Keratinocyte (primary cell): ENCODE measurements at regions not wholly inside any gene's neighbourhood (a gene's known extent, or its start where the extent isn't known, plus 50 kb on each side); places are given as distances from the start of the nearest gene placed in this dataset.

Source experiments
- DNase-seq: peaks from one replicate; pipeline ENCODE4 v3.0.0-alpha.2; 2011; ENCODE audit warnings: low read depth, missing footprints, low spot score
- FAIRE-seq: peaks from 2 replicates; lab custom pipeline; 2011; peaks lifted over from hg19 to GRCh38; lab: Jason Lieb, UNC
- H2AFZ ChIP-seq: 2 replicates; pipeline ENCODE4 v1.6.0; 2012; ENCODE audit warnings: low read length, control low read depth, inconsistent platforms; ENCODE audit not compliant: control insufficient read depth
- H3K27ac ChIP-seq: 2 replicates; pipeline ENCODE4 v1.5.1; 2011; ENCODE audit warnings: low read length; ENCODE audit not compliant: control insufficient read depth, insufficient read depth
- H3K27me3 ChIP-seq: 3 replicates; pipeline ENCODE4 v1.6.0; 2011; ENCODE audit warnings: low read length; ENCODE audit not compliant: control insufficient read depth, insufficient read depth; ENCODE audit errors: extremely low read depth
- H3K36me3 ChIP-seq, 2 experiments: 2 replicates in 1 of 2; 3 replicates in 1 of 2; pipeline ENCODE4 v1.5.1; 2011; ENCODE audit warnings: low read length in 2 of 2, mild to moderate bottlenecking in 1 of 2; ENCODE audit not compliant: control insufficient read depth in 2 of 2, insufficient read depth in 2 of 2; ENCODE audit errors: extremely low read depth in 1 of 2
- H3K4me1 ChIP-seq: 3 replicates; pipeline ENCODE4 v1.5.1; 2011; ENCODE audit warnings: low read length; ENCODE audit not compliant: control insufficient read depth, insufficient read depth; ENCODE audit errors: extremely low read depth
- H3K4me2 ChIP-seq: 3 replicates; pipeline ENCODE4 v1.6.0; 2011; ENCODE audit warnings: low read depth, low read length; ENCODE audit not compliant: control insufficient read depth, insufficient read depth; ENCODE audit errors: extremely low read depth
- H3K4me3 ChIP-seq, 3 experiments: fragments of 200-600 bp in 1 of 3; sonication (generic) in 1 of 3; 2 replicates in 2 of 3; 3 replicates in 1 of 3; pipeline ENCODE4 v1.5.1; 2011 to 2016; ENCODE audit warnings: low read length in 3 of 3, mild to moderate bottlenecking in 3 of 3, control low read depth in 2 of 3, inconsistent platforms in 1 of 3, low read depth in 1 of 3, mixed read lengths in 1 of 3, mixed run types in 1 of 3, moderate library complexity in 1 of 3; ENCODE audit not compliant: control insufficient read depth in 2 of 3, insufficient read depth in 2 of 3; ENCODE audit errors: extremely low read depth in 1 of 3
- H3K79me2 ChIP-seq: 2 replicates; pipeline ENCODE4 v1.6.0; 2012; ENCODE audit warnings: low read length; ENCODE audit not compliant: control insufficient read depth, insufficient read depth
- H3K9ac ChIP-seq: 3 replicates; pipeline ENCODE4 v1.6.0; 2011; ENCODE audit warnings: low read length; ENCODE audit not compliant: control insufficient read depth, insufficient read depth; ENCODE audit errors: extremely low read depth
- H3K9me1 ChIP-seq: 3 replicates; pipeline ENCODE4 v1.6.0; 2011; ENCODE audit warnings: low read length; ENCODE audit not compliant: control insufficient read depth, insufficient read depth; ENCODE audit errors: extremely low read depth
- H3K9me3 ChIP-seq: 2 replicates; pipeline ENCODE4 v1.5.1; 2012; ENCODE audit warnings: low read depth, low read length; ENCODE audit not compliant: control insufficient read depth
- H4K20me1 ChIP-seq: 3 replicates; pipeline ENCODE4 v1.6.0; 2011; ENCODE audit warnings: low read length; ENCODE audit not compliant: control insufficient read depth, insufficient read depth; ENCODE audit errors: extremely low read depth
- EZH2 ChIP-seq: IDR thresholded peaks from one replicate; pipeline ENCODE4 v1.6.1; 2012; ENCODE audit warnings: inconsistent platforms, mild to moderate bottlenecking, low read length, moderate library complexity
- dilution Hi-C: fragments of 300-500 bp; cut with MboI; formaldehyde crosslinking; loops from one replicate; pipeline ENCODE4 v1.7.0; 2020; ENCODE audit warnings: low sequenced_read_pairs; ENCODE audit not compliant: extremely low pct_ligation_motif_present
- TF ChIP-seq, protein P1 (sequence below), 3 experiments: IDR thresholded peaks in 1 of 3; conservative IDR thresholded peaks in 1 of 3; optimal IDR thresholded peaks in 1 of 3; 2 replicates in 2 of 3; 3 replicates in 1 of 3; pipeline versions ENCODE3 to v1.5.1; 2011; ENCODE audit warnings: low read length in 3 of 3, mild to moderate bottlenecking in 3 of 3, moderate library complexity in 2 of 3, control low read depth in 1 of 3, inconsistent platforms in 1 of 3; ENCODE audit not compliant: insufficient read depth in 2 of 3; ENCODE audit errors: extremely low read depth in 1 of 3

DNA sequence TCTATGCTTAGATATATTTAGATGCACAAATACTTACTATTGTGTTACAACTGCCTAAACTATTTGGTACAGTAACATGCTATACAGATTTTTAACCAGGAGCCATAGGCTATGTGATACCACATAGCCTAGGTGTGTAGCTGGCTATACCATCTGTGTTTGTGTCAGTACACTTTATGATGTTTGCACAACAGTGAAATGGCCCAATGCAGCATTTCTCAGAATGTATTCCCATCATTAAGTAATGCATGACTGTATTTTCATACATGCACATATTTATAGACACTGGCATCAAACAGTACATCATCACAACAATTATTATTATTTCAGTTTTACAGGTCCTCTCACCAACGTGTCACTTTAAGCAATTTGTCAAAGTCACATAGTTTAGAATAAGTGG is 979.5 kb upstream of the TENM4 start:
- Histone ChIP-seq H3K36me3 (no peaks in the 10 kb centered on the region), H3K27ac (no peak overlapping the region), H3K4me1 (no peaks in the 10 kb centered on the region), H3K9ac (no peak overlapping the region), H4K20me1 (no peaks in the 10 kb centered on the region), H3K9me3 (no peaks in the 10 kb centered on the region), H3K79me2 (no peaks in the 10 kb centered on the region), H3K4me2 (no peak overlapping the region), H2AFZ (no peak overlapping the region), H3K4me3 (no peak overlapping the region), H3K27me3 (no peaks in the 10 kb centered on the region), H3K9me1 (no peaks in the 10 kb centered on the region)
- DNase-seq (no peak), FAIRE-seq (no peak)
- TF ChIP-seq, protein P1, sequence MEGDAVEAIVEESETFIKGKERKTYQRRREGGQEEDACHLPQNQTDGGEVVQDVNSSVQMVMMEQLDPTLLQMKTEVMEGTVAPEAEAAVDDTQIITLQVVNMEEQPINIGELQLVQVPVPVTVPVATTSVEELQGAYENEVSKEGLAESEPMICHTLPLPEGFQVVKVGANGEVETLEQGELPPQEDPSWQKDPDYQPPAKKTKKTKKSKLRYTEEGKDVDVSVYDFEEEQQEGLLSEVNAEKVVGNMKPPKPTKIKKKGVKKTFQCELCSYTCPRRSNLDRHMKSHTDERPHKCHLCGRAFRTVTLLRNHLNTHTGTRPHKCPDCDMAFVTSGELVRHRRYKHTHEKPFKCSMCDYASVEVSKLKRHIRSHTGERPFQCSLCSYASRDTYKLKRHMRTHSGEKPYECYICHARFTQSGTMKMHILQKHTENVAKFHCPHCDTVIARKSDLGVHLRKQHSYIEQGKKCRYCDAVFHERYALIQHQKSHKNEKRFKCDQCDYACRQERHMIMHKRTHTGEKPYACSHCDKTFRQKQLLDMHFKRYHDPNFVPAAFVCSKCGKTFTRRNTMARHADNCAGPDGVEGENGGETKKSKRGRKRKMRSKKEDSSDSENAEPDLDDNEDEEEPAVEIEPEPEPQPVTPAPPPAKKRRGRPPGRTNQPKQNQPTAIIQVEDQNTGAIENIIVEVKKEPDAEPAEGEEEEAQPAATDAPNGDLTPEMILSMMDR (optimal IDR thresholded peaks at IDR 0.05 in 1 of 3, IDR thresholded peaks at IDR 0.05 in 1 of 3, conservative IDR thresholded peaks at IDR 0.05 in 1 of 3; ENCODE audit: extremely low read depth in 1 of 3, insufficient read depth in 2 of 3, low read length in 3 of 3) = no peak
- TF ChIP-seq EZH2 = no peak
- dilution Hi-C loops = no loop called here

DNA sequence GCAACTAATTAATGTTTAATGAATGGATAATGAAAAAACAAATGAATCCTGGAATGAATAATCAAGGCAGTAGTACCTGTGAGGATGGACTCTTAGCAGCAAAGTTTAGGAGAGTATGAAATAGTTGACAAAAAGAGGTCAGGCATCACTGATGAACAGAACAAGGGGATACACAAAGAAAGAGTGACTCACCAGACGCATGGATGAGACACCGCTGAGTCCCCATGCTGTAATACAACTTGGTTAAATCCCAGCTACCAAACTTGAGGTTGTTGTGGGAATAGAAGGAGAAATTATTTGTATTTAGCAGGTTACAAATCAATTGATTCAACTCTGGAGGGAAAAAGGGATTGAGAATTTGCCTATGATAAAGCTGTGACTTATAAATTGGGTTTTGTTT is 976.9 kb upstream of the TENM4 start:
- H2AFZ ChIP-seq = no peak overlapping the region
- H3K4me3 ChIP-seq = no peak overlapping the region
- no peaks in the 10 kb centered on the region for H3K9me1 ChIP-seq
- H3K4me2 ChIP-seq = no peak overlapping the region
- H3K27ac ChIP-seq = no peak overlapping the region
- dilution Hi-C loops = no loop called here
- DNase-seq (no peak), FAIRE-seq (no peak)
- H3K4me1 ChIP-seq = no peaks in the 10 kb centered on the region
- no peaks in the 10 kb centered on the region for H3K9me3 ChIP-seq
- H3K79me2 ChIP-seq = no peaks in the 10 kb centered on the region
- H4K20me1 ChIP-seq = no peaks in the 10 kb centered on the region
- TF ChIP-seq, protein P1 (optimal IDR thresholded peaks at IDR 0.05 in 1 of 3, IDR thresholded peaks at IDR 0.05 in 1 of 3, conservative IDR thresholded peaks at IDR 0.05 in 1 of 3; ENCODE audit: extremely low read depth in 1 of 3, insufficient read depth in 2 of 3, low read length in 3 of 3) = no peak
- TF ChIP-seq EZH2 = no peak
- H3K36me3 ChIP-seq = no peaks in the 10 kb centered on the region
- H3K9ac ChIP-seq = no peak overlapping the region
- H3K27me3 ChIP-seq = no peaks in the 10 kb centered on the region
